ENCODE measurements at regions not wholly inside any gene's neighbourhood (a gene's known extent, or its start where the extent isn't known, plus 50 kb on each side); places are given as distances from the start of the nearest gene placed in this dataset.
"Not testable (repeated sequence)": the region's sequence is repeated elsewhere in the genome, so short reads cannot be mapped to it uniquely, and the experiment has no call there.

DNA sequence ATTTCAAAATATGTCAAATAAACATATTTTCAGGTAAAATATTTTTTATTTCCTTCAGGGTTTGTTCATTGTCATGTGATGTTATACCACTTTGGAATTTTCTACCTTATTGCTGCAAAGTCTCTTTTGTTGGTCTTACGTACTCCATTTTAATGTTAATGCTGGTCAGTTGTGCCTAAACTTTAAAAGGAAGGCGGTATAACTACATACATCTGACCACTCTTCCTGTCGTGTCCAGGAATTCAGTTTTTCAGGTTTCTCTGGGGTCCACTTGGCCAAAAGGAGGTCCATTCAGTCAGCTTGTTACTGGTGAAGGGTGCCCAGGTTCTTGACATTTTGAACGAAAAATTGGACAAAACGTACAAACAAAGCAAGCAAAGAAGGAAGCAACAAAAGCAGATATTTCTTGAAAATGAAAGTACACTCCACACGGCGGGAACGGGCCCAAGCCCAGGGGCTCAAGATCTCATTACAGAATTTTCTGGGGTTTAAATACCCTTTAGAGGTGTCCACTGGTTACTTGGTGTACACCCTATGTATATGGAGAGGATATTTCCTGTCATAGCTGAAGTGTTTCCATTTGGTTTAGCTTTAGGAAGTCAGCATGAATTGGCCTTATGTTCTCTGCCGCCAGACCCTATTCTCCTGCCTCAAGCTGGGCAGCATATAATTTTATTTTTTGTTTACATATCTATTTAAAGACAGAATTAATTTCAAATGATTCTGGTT is 471.7 kb upstream of the CDH7 start:
- no peak for DNase-seq

DNA sequence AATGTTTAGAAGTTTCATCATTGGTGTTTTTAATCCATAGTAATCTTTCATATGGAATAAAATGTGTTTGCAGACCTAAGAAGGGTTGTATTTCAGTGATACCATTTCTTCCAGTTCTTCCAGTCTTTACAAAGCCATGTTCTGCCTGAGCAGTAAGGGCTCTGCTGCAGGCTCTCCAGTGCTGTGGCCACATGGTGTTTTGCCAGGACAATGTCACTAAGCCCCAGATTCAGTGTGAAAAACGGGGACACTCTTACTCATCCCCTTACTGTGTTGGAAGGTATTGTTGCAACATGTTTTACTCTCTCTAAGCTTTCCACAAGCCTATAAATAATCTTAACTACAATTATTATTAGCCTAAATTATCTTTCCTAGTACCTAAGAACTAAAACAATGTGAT is 481.4 kb upstream of the CDH7 start:
- no peak for DNase-seq

DNA sequence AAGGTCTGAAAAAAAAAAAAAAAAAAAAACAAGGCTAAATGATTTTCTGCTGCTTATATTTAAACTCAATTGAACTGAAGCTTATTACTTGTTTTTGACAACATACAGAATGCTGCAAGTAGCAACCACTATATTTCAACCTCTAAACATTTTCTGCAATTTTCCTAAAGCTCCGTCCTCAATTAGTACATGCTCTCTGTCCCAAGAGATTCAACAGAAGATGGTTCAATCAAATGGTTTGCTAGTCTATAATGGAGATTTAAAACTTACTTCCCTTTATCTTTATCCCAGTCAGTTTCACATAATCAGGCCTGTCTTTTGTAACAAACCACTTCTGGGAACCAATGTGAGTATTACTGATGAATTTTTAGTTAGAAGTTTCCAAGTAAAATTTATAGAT is 485.1 kb upstream of the CDH7 start:
- no peak for DNase-seq

DNA sequence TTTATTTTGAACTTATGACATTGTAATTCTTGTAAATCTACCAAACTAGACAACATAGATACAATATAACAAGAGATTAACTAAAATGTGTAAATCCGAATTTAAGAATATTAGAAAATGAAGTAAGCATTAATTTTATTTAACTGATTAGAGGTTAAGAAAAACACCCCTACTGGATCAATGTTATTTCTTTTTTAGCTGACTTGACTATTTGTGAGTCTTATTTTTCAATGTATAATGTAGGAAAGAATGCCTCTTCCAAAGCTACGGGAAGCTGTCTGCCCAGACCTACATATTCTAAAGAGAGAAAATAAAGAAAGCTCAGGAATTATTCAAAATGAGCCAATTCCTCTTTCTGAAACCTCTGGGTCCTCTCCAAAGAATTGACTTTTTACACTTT is 490.8 kb upstream of the CDH7 start:
- DNase-seq: no peak

DNA sequence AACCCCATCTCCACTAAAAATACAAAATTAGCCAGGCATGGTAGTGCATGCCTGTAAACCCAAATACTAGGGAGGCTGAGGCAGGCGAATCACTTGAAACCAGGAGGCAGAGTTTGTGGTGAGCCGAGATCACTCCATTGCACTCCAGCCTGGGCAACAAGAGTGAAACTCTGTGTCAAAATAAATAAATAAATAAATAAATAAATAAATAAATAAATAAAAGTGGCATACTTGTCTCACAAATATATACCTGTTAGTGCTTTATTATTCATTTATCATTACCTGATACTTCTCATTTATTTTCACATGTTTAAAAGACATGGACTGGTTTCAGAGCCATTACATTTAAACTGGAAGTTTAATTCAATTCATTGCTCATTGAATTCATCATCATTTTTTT is 491.4 kb upstream of the CDH7 start:
- DNase-seq: no peak

DNA sequence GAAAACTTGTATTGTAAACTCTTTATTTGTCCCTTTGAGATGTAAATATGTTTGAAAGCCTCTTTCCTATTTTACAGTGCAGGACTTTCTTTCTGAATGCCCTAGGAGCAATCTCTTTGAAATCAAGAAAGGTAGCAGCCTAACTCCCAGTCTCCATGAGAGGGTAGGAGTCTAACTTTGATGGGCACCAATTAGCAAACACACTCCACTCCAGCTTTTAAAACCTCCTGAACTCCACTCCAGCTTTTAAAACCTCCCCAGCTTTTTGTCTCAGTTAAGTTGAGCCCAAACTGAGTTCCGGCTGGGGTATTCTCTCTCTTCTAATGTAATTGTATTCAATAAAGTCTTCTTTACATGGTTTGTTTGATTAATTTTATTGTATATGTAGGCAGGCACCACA is 493.7 kb upstream of the CDH7 start:
- DNase-seq: no peak

DNA sequence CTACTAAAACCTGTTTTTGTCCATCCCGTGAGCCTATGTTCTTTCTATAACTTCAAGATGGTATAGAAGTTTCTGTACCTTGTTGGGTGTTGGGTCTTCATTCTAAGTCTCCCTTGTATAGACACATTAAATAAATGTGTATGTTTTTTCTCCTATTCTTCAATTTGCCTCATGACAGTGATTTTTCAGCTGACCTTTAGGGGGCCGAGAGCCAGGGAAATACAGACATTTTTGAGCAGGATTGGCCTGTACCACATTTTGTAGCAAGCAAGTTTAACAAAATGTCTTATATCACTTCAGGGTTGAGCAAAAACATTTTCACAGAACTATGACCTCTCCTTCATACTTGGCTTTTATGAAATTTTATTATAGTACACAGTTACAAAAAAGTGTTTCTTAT is 495.4 kb upstream of the CDH7 start:
- no peak for DNase-seq

DNA sequence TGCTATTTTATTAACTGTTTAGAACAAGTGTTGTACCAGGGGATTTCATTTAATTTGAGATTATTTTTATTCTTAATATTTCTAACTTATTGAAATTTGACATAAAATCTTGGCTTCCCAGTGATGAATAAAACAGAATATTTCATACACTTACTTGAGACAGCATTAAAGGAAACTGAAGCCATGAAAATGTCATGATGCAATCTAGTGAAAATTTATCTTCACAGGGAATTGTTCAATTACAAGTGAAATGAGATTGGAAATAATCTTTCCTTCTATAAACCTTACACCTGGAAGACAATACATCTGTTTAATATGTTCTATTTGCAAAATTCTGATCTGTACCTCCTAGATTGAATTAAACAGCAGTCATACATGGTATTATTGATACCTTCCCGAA is 511.0 kb upstream of the CDH7 start:
- no peak for DNase-seq

DNA sequence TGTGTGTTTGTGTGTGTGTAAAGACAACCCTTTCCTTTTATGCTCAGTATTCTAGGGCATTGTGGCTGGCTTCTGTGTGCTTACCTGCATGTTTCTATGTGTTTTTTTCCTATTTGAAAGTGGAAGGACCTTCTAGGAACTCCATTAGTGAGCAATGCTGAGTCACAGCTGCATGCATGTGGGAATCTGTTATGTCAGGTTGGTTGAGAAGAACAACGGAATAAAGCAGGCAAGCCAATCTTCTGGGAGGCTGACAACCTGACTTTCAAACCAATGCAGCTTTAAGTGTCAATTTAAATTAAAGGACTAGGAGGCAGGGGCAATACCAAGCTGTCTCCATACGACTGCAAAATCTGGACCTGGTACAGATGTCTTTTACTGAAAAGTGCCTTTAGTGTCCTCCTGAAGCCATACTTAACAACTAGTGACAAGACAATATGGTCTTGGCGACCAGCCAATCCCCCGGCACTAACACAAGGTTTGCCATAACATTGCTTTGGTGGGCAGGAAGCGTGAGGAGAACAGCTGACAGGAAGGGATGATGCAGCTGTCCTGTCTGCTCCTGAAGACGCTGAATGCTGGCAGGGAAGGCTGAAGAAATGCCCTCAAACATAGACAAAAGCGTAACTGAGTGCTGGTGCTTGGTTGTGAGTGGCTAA is 514.7 kb upstream of the CDH7 start:
- DNase-seq: no peak

DNA sequence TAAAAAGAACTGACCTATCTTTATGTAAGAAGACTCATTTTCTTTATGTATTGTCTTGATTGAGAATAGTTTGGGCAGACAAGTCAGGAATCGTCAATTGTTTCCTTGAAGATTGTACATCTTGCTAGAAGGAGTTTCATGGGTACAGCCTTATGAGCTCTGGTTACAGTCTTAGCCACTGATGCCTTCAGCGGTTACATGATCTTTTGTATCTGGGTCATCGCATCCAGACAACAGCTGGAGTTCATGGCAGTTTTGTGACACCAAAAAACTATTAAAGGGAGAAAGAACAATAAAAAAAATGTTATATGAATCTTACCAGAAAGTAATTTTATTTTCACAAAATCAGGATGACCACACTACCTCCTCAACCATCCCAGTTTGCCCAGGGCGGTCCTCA is 520.5 kb upstream of the CDH7 start:
- no peak for DNase-seq

DNA sequence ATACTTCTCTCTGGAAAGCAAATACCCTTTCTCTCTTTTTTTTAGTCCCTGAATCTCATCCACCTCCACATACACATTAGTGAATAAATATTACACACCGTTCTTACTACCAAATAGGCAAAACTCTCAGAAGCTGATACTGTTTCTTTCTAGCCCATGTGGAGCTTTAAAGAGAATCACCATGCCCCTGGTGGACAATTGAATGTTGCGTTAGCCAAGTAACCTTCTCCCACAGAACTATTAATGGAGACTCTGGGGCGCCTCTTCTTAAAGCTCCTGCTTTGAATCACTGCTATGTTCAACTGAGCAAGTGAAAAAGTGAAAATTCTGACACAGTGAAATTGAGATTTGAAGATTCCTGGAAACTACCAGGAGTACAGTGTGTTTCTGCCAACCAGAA is 522.8 kb upstream of the CDH7 start:
- DNase-seq: no peak

DNA sequence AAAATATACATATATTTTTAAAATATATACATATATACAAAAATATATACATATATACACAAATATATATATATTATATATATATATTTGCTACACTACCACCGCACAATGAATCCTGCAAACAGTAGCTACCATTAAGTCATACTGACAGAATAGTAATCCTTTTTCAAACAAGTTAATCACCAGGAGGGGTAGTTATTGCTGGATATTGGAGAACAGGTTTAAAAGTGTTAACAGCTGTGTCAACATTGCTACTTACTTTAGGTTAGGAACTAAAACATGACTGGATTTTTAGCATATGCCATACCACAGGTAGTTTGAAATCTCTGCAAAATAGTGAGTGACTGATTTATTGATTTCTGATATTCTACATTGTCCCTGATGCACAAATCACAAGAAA is 529.1 kb upstream of the CDH7 start:
- no peak for DNase-seq

DNA sequence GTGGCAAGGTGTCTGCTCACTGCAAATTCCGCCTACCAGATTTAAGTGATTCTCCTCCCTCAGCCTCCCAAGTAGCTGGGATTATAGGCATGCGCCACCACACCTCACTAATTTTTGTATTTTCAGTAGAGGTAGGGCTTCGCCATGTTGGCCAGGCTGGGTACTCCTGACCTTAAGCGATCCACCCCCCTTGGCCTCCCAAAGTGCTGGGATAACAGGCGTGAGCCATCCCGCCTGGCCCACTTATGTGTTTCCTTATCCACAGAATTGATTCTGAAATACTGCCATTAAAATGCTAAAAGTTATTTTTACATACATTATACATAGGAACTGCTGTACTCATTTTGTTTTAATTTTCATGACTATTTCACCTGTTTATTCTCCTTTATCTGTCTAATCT is 529.7 kb upstream of the CDH7 start:
- DNase-seq: no peak

DNA sequence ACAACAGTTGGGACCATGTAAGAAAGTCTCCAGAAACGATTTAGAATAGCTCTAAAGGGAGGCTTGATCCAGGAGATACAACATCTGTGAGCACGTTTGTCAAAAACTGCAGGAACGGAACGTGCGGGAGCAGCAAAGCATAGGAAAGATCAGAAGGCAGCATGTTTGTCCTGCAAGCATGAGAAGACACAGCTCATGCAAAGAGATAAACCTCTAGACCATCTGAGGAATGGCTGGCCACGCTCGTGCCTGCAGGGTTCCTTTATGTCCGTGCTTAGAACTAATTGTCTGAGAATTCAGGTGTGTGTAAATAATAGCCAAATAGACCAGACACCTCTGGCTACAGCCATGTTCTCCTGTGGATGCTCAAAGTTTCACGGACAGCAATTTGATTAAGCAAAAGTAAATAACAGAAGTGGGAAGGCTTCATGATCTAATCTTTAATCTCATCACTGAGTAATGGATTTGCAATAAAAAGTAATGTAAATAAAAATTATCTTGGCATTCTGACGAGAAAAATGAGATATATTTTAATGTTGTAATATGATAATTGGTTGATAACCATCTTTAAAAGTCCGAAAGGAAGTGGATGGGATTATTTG is 534.8 kb upstream of the CDH7 start:
- DNase-seq: no peak

DNA sequence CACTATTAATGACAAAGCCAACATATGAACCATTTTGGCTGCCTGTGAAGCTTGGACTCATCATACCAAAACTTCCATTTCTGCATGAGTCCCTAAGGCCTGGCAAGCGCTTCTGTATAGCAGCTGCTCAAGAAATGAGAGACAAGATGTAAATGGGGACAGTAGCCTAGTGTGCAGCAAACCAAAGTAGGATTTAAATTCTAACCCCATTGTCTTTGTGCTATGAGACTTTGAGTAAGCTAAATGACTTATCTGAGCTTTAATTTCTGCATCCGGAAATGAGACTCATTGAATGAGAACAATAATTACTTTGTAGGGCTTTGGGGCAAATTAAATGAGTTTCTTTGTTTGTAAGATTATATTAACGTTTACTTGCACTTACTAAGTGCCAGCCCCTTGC is 536.4 kb upstream of the CDH7 start:
- DNase-seq: no peak

DNA sequence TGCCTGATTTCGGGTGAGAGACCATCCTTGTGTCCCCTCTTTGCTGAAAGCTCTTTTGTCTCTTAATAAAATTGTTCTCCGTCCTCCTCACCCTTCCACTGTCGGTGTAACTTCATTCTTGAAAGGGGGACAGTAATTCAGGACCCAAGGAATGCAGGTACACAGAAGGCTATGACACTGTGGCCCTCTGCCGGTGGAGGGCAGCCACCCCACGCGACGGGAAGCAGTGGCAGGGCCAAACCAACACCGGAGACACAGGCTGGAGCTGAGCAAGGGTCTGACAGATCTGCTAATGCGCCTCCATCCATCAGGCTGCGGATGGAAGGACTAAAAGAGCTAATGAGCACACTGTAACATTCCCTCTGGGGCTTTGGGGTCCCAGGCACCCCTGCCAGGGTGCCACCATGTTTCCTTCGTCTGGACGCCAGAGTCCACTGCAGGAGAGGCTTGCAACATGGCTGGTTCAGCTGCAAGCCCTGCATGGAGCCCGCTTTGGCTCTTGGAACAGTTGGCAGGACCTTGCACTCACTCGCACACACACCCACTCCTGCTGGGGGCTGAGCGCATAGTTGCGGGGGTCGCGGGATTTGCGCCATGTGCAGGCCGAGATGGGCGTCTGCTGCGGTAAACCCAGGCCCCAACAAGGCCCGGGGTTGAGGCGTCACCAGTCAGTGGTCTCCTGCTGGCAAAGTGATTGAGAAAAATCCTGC is 544.1 kb upstream of the CDH7 start:
- DNase-seq: no peak

DNA sequence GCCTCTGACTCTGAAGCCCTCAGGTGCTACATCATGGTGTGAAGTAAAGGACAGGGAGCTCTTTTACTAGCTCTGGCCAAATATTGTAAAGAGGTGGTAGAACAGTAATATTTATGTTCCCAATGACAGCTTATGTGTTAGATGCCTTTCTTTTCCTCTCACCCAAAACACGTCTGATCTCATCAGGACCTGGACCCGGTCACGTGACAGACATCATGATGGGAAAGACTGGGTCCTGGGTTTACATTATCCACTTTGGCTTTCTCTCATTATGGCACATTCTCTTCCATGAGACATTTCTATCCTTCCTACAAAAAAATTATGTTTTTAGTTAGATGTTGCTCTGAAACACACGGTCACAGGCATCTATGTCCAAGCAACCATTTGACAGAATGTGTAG is 548.7 kb upstream of the CDH7 start:
- no peak for DNase-seq

DNA sequence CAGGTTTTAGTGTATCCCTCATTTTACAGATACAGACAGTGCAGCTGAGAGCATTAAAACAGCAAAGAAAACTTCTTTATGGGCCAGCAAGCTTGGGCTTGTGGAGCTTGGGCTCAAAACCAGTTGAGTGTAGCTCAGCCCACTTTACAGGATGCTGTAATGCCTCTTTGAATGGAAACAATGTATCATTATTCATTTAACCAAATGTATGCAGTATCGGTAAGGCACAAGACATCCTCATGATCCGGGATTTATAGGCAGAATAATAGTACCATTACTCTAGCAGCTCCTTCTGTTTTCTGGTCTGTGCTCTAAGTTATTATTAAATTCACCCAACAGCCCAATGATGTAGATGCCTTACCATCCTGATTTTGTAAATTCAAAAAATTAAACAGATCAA is 575.1 kb upstream of the CDH7 start:
- no peak for DNase-seq

DNA sequence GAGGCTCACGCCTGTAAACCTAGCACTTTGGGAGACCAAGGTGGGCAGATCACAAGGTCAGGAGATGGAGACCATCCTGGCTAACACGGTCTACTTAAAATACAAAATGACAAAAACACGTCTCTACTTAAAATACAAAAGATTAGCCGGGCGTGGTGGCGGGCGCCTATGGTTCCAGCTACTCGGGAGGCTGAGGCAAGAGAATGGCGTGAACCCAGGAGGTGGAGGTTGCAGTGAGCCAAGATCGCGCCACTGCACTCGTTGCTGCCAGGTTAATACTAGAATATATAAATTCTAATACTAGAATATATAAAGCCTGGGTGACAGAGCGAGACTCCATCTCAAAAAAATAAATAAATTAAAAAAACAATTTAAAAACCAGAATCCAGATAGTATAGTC is 588.7 kb upstream of the CDH7 start:
- DNase-seq: not testable (repeated sequence)

DNA sequence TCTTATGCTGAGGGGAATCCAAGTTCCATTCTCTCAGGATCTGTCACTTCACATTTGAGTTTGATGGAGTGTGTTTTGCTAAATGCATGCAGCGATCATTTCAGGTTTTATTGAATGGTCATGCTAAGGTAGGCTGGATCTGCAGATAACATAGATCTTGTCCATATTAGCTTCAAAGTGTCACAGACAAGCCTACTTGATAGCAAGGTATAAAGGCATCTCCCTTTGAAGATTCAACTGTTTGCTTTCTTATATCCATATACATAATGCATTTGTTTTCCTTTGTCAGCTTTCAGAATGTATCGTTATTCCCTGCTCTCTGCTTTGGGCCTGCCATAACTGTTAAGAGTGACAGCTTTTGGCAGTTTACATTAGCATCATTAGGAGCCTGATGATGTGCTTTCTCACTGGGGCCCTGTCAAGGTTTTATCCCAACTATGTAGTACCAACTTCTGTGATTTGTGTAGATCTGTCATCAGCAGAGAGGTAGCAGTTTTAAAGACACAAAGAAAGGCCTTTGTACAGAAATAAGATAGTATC is 604.3 kb upstream of the CDH7 start:
- DNase-seq: no peak

DNA sequence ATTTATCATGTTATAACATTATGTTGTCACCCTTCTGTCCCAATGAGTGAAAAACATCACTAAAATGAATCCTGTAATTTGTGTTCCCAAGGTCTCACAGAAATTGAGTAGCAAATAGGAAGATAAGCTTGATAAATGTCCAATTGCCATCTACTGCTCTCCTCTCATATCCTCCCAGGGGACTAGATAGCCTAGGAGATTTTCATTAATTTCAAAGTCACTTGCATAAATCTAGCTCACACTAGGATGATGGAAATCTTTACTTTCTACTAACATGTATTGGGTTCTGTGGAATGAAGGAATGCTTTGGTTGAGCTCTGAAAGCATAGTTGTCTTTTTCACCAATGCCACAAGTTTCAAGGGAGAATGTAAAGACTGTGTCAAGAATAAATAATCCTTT is 605.5 kb upstream of the CDH7 start:
- DNase-seq: no peak

DNA sequence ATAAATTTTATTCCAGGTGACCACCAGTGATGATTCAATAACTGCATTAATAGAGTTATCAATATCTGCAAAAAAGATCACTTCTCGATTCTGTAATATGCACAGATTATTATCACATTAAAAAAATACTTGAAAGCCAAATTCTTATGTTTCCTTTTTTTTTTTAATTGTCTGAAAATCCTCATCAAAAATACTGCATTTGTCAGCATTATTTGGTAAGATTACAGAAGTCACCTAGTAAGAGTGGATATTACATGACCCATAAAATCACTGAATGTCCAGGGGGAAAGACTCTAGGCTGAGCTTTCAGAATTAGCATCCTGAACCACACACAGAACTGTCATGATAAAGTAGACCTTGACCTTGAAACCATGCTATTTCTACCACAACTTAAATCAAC is 617.2 kb upstream of the CDH7 start:
- no peak for DNase-seq

DNA sequence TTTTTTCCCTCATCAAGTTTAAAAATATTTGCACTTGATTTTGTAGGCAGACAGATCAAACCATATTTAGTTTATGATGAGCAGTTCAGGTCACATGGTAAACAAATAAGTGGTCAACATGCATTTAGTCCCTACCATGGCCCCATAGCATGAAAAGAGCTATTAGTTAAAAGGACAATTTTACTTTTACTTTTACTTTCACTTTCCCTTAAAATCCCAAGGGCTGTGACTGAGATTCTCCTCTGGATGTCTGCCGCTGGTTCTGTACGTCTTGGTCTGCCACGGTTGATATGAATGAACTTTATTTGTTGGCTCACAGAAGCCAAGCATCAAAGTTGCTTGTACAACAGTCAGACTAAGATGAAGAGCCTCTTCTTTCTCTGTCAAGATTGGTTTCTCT is 626.2 kb upstream of the CDH7 start:
- DNase-seq: no peak

DNA sequence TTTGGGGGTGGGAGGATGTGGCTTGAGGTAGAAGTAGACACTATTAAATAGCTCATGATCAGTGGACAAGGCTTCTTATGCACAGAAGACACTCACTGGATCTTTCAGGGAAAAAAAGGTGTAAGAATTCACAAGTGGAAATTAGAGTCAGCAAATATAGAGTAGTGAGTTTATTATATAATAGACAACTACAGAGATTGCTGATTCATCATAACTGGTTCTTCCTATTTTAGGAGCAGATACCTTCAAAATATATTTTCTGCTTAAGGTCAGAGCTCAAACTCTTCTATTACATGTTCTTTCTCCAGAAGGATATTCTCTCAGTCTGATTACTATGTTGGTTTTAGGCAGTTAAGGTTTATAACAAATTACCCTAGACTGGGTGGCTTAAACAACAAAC is 646.9 kb upstream of the CDH7 start:
- DNase-seq: no peak
